Left ventricle myocardium inferior (tissue), 1 donor: ENCODE measurements at regions not wholly inside any gene's neighbourhood (a gene's known extent, or its start where the extent isn't known, plus 50 kb on each side); places are given as distances from the start of the nearest gene placed in this dataset.

Source experiments
- DNase-seq: peaks from one replicate; pipeline ENCODE4 v3.0.0-alpha.2; 2020
- H3K27ac ChIP-seq: fragments of 200-600 bp; replicated peaks from 2 replicates; pipeline ENCODE4 v1.8.0; 2021
- H3K27me3 ChIP-seq: fragments of 200-600 bp; 2 replicates; pipeline ENCODE4 v1.8.0; 2021; ENCODE audit warnings: low read depth
- H3K36me3 ChIP-seq: fragments of 200-600 bp; 2 replicates; pipeline ENCODE4 v1.8.0; 2021
- H3K4me1 ChIP-seq: fragments of 200-600 bp; 2 replicates; pipeline ENCODE4 v1.8.0; 2021
- H3K4me3 ChIP-seq: fragments of 200-600 bp; 2 replicates; pipeline ENCODE4 v1.8.0; 2021; ENCODE audit warnings: mild to moderate bottlenecking, moderate library complexity
- H3K9me3 ChIP-seq: fragments of 200-600 bp; replicated peaks from 2 replicates; pipeline ENCODE4 v1.8.0; 2021
- CTCF ChIP-seq: fragments of 200-600 bp; IDR thresholded peaks from 2 replicates; pipeline ENCODE4 v1.8.0; 2021; ENCODE audit warnings: antibody characterized with exemption, mild to moderate bottlenecking, borderline replicate concordance
- intact Hi-C: fragments of 100-400 bp; cut with micrococcal nuclease; formaldehyde crosslinking; loops from one replicate; pipeline ENCODE4 v1.11.0; 2022
- donor health status: DM: no; HTN: yes; CAD: no; lungs with severe emphysema.

- Histone ChIP-seq H3K4me3 (no peak overlapping the region), H3K36me3 (no peaks in the 10 kb centered on the region), H3K9me3 (no peaks in the 10 kb centered on the region), H3K27ac (no peak overlapping the region), H3K4me1 (no peaks in the 10 kb centered on the region), H3K27me3 (no peaks in the 10 kb centered on the region)
- TF ChIP-seq CTCF: no peak
- intact Hi-C loops: no loop called here
- no peak for DNase-seq
These were observed 334.0 kb upstream of the DMAC1 start for GRCh38 chr9:8133606-8134005.

GRCh38 chr9:8115570-8115969 is 316.0 kb upstream of the DMAC1 start:
- Histone ChIP-seq H3K36me3 (no peaks in the 10 kb centered on the region), H3K4me3 (no peak overlapping the region), H3K27ac (no peak overlapping the region), H3K27me3 (no peaks in the 10 kb centered on the region), H3K4me1 (no peaks in the 10 kb centered on the region), H3K9me3 (no peaks in the 10 kb centered on the region)
- no peak for TF ChIP-seq CTCF
- intact Hi-C loops: no loop called here
- no peak for DNase-seq

- intact Hi-C loops: no loop called here
These were observed 315.2 kb upstream of the DMAC1 start for GRCh38 chr9:8114826-8115225.

GRCh38 chr9:8106362-8106761 is 306.8 kb upstream of the DMAC1 start:
- H3K4me3 ChIP-seq: no peak overlapping the region
- intact Hi-C loops: no loop called here
- DNase-seq: no peak
- TF ChIP-seq CTCF: no peak
- H3K36me3 ChIP-seq: no peaks in the 10 kb centered on the region
- no peaks in the 10 kb centered on the region for H3K4me1 ChIP-seq
- H3K27ac ChIP-seq: no peak overlapping the region
- H3K27me3 ChIP-seq: no peaks in the 10 kb centered on the region
- peaks cover 7% of the 10 kb centered on the region for H3K9me3 ChIP-seq

More at GRCh38 chr9:8114826-8115225, 315.2 kb upstream of the DMAC1 start:
- H3K27me3 ChIP-seq: no peaks in the 10 kb centered on the region
- H3K4me3 ChIP-seq: no peak overlapping the region
- H3K36me3 ChIP-seq: no peaks in the 10 kb centered on the region
- no peak for DNase-seq
- no peak for TF ChIP-seq CTCF
- no peaks in the 10 kb centered on the region for H3K4me1 ChIP-seq
- no peak overlapping the region for H3K27ac ChIP-seq
- H3K9me3 ChIP-seq: no peaks in the 10 kb centered on the region

GRCh38 chr9:8101607-8102006 is 302.0 kb upstream of the DMAC1 start:
- Histone ChIP-seq H3K4me1 (no peaks in the 10 kb centered on the region), H3K36me3 (no peaks in the 10 kb centered on the region), H3K4me3 (no peak overlapping the region), H3K9me3 (peaks cover 41% of the 10 kb centered on the region), H3K27me3 (no peaks in the 10 kb centered on the region), H3K27ac (no peak overlapping the region)
- TF ChIP-seq CTCF: no peak
- DNase-seq: no peak
- intact Hi-C loops: no loop called here

- no peaks in the 10 kb centered on the region for H3K36me3 ChIP-seq
- intact Hi-C loops: no loop called here
These were observed 296.5 kb upstream of the DMAC1 start for GRCh38 chr9:8096091-8096490.

More at GRCh38 chr9:8096091-8096490, 296.5 kb upstream of the DMAC1 start:
- no peak for TF ChIP-seq CTCF
- H3K4me1 ChIP-seq: no peaks in the 10 kb centered on the region
- peaks cover 34% of the 10 kb centered on the region for H3K9me3 ChIP-seq
- DNase-seq: no peak
- no peak overlapping the region for H3K27ac ChIP-seq
- no peak overlapping the region for H3K4me3 ChIP-seq
- H3K27me3 ChIP-seq: no peaks in the 10 kb centered on the region
